Endothelial cell (in vitro differentiated cells): ENCODE measurements at regions not wholly inside any gene's neighbourhood (a gene's known extent, or its start where the extent isn't known, plus 50 kb on each side); places are given as distances from the start of the nearest gene placed in this dataset.

Source experiments
- DNase-seq: peaks from one replicate; pipeline ENCODE4 v3.0.0; 2021; ENCODE audit warnings: low spot score
- H3K27ac Mint-ChIP-seq: one replicate; pipeline ENCODE4 v1.8.0; 2021; ENCODE audit warnings: mixed read lengths, inconsistent platforms; ENCODE audit not compliant: unreplicated experiment
- H3K27me3 Mint-ChIP-seq: one replicate; pipeline ENCODE4 v1.8.0; 2021; ENCODE audit warnings: mild to moderate bottlenecking, moderate library complexity, mixed read lengths, inconsistent platforms; ENCODE audit not compliant: unreplicated experiment
- H3K36me3 Mint-ChIP-seq: one replicate; pipeline ENCODE4 v1.8.0; 2021; ENCODE audit warnings: mild to moderate bottlenecking, low read depth, mixed read lengths, inconsistent platforms; ENCODE audit not compliant: unreplicated experiment
- H3K4me1 Mint-ChIP-seq: one replicate; pipeline ENCODE4 v1.8.0; 2021; ENCODE audit warnings: mild to moderate bottlenecking, mixed read lengths, inconsistent platforms; ENCODE audit not compliant: unreplicated experiment
- H3K4me3 Mint-ChIP-seq: one replicate; pipeline ENCODE4 v1.8.0; 2021; ENCODE audit warnings: mild to moderate bottlenecking, mixed read lengths, inconsistent platforms; ENCODE audit not compliant: unreplicated experiment
- H3K9me3 Mint-ChIP-seq: one replicate; pipeline ENCODE4 v1.8.0; 2021; ENCODE audit warnings: mixed read lengths, inconsistent platforms; ENCODE audit not compliant: unreplicated experiment
- CTCF ChIP-seq: fragments of 200-600 bp; sonication (generic); IDR thresholded peaks from one replicate; pipeline ENCODE4 v1.5.0; 2021; ENCODE audit warnings: antibody characterized with exemption; ENCODE audit not compliant: unreplicated experiment

GRCh38 chr6:122859676-122860075 is 70.6 kb downstream of the SMPDL3A start:
- no peak for DNase-seq
- Mint-ChIP-seq H3K4me1 (no peaks in the 10 kb centered on the region), H3K36me3 (no peaks in the 10 kb centered on the region), H3K27me3 (no peaks in the 10 kb centered on the region), H3K4me3 (no peak overlapping the region), H3K27ac (no peak overlapping the region), H3K9me3 (no peaks in the 10 kb centered on the region)
- no peak for TF ChIP-seq CTCF

- H3K4me1 Mint-ChIP-seq: no peaks in the 10 kb centered on the region
- no peaks in the 10 kb centered on the region for H3K27me3 Mint-ChIP-seq
- no peaks in the 10 kb centered on the region for H3K9me3 Mint-ChIP-seq
- no peak overlapping the region for H3K27ac Mint-ChIP-seq
- no peak overlapping the region for H3K4me3 Mint-ChIP-seq
- no peak for TF ChIP-seq CTCF
- H3K36me3 Mint-ChIP-seq: no peaks in the 10 kb centered on the region
- DNase-seq: no peak
These were observed 72.5 kb downstream of the SMPDL3A start for GRCh38 chr6:122861594-122861993.

- H3K27ac Mint-ChIP-seq: no peak overlapping the region
- no peaks in the 10 kb centered on the region for H3K36me3 Mint-ChIP-seq
- H3K27me3 Mint-ChIP-seq: no peaks in the 10 kb centered on the region
- no peaks in the 10 kb centered on the region for H3K4me1 Mint-ChIP-seq
- H3K9me3 Mint-ChIP-seq: no peaks in the 10 kb centered on the region
- H3K4me3 Mint-ChIP-seq: no peak overlapping the region
- no peak for TF ChIP-seq CTCF
- no peak for DNase-seq
These were observed 79.1 kb downstream of the SMPDL3A start for GRCh38 chr6:122868137-122868536.

GRCh38 chr6:122869437-122870024 is 80.5 kb downstream of the SMPDL3A start:
- peak; percentile 55 for DNase-seq
- Mint-ChIP-seq H3K4me1 (no peaks in the 10 kb centered on the region), H3K9me3 (no peaks in the 10 kb centered on the region), H3K27me3 (no peaks in the 10 kb centered on the region), H3K36me3 (no peaks in the 10 kb centered on the region), H3K4me3 (no peak overlapping the region), H3K27ac (no peak overlapping the region)
- peak; percentile 33 for TF ChIP-seq CTCF

- Mint-ChIP-seq H3K9me3 (no peaks in the 10 kb centered on the region), H3K27ac (no peak overlapping the region), H3K36me3 (no peaks in the 10 kb centered on the region), H3K4me3 (no peak overlapping the region), H3K27me3 (no peaks in the 10 kb centered on the region), H3K4me1 (no peaks in the 10 kb centered on the region)
- DNase-seq: no peak
- TF ChIP-seq CTCF: no peak
These were observed 82.0 kb downstream of the SMPDL3A start for GRCh38 chr6:122871079-122871478.
